Glomerular endothelial cell (primary cell): ENCODE measurements at regions not wholly inside any gene's neighbourhood (a gene's known extent, or its start where the extent isn't known, plus 50 kb on each side); places are given as distances from the start of the nearest gene placed in this dataset.
A peak's percentile ranks its signal among the peaks of the same experiment; 100 is the strongest.
"Not testable (repeated sequence)": the region's sequence is repeated elsewhere in the genome, so short reads cannot be mapped to it uniquely, and the experiment has no call there.

Source experiments
- DNase-seq: peaks from one replicate; pipeline ENCODE4 v3.0.0-alpha.2; 2011; ENCODE audit warnings: low read depth, low spot score; ENCODE audit errors: extremely low read depth

DNA sequence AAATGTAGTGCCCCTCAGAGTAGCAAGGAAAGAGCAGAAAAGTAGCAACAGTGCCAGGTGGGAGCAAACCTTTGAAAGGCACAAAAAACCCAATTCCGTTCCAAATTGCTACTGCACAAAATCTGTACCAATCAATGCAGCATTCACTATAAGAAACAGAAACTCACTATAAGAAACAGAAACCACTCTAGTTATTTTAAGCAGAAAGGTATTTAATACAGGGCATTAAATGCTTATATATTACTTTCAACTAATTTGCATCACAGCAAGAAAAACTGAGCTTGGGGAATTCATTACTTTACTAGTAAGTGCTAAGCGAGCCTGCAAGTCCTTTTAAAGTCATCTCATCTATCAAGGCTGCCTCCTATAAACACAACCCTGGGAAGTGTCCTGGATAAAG is 116.5 kb upstream of the OLIG3 start:
- DNase-seq = no peak

DNA sequence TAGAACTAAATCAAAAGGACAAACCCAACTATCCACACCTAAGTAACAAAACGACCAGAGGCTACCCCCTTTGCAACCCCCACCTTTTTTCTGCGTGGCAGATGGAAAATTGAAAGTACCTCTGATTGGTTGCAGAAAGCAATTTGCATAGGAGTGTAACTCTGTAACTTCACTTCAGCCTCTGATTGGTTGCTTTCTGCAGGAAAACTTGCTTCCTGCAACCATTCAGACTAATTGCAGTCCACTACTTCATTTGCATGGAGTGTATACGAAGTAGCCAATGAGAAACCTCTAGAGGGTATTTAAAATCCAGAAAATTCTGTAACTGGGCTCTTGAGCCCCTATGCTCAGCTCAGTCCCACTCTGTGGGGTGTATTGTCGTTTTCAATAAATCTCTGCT is 129.1 kb upstream of the OLIG3 start:
- no peak for DNase-seq

DNA sequence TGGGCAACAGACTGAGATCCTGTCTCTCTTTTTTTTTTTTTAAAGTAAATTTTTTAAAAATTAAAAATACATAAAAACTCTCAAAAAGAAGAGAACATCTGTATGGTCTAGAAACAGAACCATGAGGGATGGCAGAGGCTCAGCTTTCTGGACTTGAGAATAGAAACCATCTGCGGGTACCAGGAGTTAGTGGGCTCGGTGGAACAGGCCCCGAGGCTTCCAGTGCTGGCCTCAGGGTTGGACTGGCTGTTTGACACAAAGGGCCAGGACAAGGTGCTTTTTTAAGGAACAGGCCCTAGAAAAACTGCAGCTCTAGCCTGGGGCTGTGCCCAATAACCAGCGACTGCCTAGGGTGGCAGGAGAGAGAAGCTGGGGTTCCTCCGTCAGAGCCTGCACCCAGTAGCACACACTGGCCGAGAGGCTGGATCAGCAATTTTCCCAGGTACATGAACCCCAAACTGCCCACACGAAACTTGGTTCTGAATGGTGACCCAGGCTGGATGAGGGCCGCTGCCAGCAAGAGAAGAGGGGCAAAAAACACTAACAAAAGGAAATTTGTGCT is 131.0 kb upstream of the OLIG3 start:
- DNase-seq = no peak

DNA sequence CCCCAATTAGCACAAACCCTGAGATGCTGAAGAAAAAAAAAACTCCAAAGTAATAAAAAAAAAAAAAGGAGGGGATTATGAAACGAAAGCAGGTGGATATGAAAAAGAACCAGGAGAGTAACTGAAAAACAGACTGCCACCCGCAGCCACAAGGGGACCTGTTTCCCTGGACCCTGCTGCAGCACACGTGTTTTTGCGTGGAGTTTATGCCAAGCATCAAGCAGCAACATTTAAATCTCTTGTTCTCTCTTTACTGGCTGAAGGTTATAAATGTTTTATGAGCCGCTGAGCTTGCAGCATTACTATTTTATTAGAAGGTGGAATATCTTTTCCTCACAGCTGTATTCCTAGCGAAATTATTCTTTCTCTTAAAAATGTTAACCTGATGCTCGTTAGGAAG is 131.6 kb upstream of the OLIG3 start:
- DNase-seq = no peak

DNA sequence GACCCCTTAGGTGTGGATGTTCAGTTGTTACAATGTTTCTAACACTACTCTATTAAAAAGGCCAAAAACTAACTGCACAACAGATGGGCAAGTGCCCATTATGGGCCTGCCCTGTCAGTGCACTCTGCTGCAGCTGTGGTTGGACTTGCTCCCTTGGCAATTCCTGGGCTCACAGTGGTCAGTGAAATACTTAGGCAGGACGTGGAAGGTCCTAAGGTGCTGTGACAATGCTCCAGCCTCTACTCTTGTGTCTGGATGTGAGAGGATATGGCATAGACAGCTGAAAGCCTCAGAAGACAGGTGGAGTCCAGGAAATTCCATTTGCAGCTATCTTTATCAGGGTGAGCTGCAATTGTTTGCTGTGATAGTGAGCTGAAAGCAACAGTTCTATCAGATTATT is 136.5 kb upstream of the OLIG3 start:
- DNase-seq = no peak

DNA sequence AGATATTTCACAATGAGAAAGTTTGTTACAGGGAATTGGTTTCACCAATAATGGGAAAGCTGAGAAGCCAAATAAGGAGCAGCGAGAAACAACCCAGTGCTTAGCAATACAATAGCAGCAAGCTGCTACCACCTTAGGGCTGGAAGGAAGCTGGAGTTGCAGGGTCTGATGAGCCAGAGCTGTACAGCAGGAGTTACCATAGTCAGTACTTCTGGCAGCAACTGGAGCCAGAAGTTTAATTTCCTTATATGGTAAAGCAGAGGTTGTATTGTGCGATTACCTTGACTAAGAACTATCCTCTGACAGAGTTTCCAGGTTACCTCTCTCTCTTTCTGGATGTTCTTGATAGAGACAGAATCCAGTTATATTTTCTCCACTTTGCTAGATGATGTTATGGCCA is 137.1 kb upstream of the OLIG3 start:
- DNase-seq = no peak

DNA sequence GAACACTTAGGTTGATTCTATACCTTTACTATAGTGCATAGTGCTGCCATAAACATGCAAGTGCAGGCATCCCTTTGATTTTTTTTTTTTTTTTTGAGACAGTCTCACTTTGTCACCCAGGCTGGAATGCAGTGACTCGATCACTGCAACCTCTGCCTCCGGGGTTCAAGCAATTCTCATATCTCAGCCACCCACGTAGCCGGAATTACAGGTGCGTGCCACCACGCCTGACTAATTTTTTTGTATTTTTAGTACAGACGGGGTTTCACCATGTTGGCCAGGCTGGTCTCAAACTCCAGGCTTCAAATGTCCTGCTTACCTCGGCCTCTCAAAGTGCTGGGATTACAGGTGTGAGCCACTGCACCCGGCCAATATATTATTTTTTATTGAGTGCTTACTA is 140.0 kb upstream of the OLIG3 start:
- not testable (repeated sequence) for DNase-seq

DNA sequence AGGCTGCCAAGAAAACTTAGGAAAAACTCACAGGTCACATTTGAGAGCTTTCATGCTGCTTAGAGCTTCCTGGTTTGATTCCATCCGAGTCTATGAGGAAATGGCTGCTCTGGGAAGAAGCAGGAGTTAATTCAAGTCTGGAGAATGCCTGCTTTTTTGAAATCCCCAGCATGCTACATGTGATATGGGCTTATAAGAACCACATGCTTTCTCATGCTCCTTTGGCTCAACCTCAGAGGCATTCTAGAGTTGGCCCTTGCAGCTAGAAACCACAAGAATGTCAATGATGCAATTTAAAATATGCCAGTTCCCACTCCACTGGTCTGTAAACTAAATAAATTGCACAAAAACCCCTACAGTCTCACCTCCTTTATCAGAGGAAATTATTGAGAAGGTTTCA is 142.9 kb upstream of the OLIG3 start:
- no peak for DNase-seq

DNA sequence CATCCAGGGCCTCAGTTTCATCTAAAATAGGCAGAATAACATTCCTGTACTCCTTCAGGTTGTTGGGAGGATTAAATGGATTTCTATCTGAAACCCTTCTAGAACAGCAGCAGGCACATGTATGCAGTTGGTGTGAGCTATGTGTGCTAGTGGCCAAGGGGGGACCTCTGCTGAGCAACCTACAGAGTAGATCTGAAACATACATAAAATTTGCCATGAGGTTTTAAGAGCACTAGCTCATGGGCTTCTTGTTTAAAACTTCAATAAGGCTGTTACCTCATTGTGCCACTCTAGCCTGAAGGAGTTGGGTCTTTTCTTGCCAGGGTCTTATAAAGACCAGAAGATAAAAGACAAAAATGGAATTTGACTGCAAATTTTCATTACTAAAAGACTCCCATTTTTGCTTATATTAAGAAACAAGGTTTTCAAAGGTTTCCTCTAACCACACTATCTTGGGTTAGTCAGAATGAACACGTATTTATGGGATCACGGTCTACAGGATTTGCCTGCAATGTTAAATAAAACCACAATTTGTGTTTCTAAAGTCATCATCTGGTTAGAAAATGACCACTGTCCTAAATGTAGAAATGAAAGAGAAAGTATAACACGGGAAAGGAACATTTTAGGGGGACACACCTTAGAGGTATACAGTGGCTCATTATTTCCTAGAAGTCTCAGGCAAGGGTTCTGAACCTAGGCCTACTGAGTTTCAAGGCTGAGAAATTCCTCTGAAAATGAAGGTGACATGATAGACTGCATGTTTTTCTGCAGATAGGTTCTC is 144.9 kb upstream of the OLIG3 start:
- DNase-seq = no peak

DNA sequence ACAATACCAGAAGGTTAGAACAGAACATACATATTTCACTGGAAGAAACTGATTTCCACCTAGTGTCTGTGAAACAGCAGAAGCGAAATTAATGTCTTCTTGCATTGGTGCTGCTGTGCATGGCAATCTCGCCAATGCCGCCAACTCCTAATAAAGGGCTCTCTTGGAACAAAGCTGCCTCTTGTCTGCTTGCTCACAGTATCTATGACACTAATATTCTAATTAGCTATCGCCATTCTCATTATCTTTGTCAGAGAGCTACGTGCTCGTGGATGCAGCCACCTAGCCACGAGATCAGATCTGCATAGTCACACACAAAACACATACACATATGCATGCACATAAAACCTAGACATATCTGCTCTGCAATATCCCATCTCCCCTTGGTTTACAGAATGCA is 145.9 kb upstream of the OLIG3 start:
- DNase-seq = no peak

DNA sequence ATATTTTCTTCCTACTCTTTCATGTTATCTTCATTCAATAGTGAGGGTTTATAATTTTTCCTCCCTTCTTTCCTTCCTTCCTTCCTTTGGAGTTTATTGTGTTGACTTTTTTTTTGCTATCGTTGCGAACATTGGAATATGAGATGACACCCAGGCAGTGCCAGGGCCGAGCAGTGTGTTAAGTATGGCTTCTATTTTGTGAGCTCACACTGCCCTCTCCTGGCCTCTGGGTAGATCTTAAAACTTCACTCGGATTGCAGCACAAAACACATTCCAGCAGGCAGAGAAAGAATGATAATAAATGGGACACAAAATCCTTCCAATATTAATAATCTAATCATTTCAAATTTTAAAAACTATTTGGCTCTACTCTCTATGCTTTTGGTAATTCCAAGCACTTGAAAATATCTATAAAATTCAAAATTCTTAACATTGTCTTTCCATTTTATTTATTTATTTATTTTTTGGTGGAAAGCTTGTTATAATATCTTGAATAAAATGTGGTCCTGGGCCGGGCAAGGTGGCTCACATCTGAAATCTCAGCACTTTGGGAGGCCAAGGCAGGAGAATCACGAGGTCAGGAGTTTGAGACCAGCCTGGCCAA is 147.4 kb upstream of the OLIG3 start:
- peak; percentile 52 for DNase-seq

DNA sequence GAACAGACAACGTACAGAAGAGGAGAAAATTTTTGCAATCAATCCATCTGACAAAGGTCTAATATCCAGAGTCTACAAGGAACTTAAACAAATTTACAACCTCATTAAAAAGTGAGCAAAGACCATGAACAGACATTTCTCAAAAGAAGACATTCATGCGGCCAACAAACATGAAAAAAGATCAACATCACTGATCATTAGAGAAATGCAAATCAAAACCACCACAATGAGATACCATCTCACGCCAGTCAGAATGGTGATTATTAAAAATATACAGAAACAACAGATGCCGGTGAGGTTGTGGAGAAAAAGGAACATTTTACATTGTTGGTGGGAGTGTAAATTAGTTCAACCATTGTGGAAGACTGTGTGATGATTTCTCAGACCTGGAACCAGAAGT is 149.0 kb upstream of the OLIG3 start:
- not testable (repeated sequence) for DNase-seq

DNA sequence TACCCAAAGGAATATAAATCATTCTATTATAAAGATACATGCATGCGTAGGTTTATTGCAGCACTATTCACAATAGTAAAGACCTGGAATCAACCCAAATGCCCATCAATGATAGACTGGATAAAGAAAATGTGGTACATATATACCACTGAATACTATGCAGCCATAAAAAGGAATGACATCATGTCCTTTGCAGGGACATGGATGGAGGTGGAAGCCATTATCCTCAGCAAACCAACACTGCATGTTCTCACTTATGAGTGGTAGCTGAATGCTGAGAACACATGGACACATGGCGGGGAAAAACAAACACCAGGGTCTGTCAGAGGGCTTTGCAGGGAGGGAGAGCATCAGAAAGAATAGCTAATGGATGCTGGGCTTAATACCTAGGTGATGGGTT is 149.4 kb upstream of the OLIG3 start:
- not testable (repeated sequence) for DNase-seq

DNA sequence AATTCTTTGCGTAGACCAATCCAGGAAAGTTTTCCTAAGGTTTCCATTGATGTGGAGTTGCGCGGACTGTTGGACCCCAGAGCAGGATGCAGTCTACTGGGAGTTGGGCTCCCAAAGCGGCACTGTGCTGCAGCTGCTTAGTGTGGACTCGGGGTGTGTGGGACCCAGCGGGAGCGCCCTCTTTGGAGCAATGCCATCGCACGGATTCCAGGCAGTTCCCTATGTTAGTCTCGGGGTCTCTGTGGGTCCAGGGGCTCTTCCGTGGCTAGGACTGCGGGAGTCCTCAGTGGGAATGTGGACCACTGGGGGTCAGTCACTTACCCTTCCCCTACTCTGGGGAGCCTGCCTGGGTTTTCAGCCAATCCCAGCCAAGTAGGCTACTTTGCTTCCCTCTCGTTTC is 151.7 kb upstream of the OLIG3 start:
- DNase-seq = no peak

DNA sequence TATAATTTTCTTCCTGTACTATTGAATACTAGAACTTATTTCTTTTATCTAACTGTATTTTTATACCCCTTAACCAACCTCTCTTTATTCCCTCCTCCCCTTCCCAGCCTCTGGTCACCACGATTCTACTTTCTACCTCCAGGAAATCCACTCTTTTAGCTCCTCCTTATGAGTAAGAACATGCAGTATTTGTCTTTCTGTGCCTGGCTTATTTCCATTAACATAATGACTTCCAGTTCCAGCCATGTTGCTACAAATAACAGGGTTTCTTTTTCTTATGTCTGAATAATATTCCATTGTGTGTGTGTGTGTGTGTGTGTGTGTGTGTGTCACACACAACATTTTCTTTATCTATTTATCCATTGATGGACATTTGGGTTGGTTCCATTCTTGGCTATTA is 152.3 kb upstream of the OLIG3 start:
- DNase-seq = no peak

DNA sequence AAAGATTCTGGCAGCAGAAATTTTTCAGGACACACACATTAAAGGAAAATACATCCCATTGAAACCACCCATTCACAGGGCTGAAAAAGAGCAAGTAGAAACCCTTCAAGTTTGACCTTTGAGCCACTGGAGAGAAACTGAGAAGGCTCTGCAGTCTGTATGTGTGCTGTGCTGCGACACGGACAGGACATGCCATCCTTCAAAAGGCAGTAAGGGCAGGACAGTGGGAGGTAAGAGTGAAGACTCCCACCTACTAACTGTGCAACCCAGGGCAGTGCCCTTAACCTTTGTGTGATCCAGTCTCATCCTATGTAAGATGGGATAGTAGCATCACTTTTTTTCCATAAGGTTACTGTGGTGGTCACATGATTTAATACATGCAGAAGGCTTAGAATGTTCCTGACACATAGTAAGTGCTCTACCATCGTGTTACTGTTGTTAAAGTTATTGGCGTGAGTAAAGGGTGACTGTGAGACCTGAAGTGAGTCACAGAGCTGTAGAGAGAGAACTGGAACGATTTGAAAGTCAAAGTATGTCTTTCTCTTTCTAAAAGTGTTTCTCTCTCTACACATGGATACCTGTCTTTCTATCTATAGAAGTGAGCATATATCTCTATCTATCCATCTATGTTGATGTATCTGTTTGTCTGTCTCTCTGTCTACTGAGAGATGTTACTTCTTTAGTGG is 153.7 kb upstream of the OLIG3 start:
- DNase-seq = no peak

DNA sequence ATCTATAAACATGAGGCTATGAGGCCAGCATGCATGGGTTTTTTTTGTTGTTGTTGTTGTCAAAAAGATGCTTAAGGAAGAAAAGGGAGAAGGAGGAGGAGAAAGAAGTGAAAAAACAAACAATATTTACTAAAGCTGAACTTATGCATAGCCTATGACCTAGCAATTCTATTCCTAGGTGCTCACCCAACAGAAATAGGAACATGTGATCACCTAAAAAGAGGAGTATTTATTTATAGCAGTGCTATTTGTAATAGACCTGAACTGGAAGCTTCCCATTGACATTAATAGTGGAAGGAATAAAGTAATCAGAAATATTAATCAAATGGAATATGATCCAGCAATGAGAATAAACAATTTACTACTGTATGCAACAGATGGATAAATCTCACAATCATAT is 156.5 kb upstream of the OLIG3 start:
- no peak for DNase-seq

DNA sequence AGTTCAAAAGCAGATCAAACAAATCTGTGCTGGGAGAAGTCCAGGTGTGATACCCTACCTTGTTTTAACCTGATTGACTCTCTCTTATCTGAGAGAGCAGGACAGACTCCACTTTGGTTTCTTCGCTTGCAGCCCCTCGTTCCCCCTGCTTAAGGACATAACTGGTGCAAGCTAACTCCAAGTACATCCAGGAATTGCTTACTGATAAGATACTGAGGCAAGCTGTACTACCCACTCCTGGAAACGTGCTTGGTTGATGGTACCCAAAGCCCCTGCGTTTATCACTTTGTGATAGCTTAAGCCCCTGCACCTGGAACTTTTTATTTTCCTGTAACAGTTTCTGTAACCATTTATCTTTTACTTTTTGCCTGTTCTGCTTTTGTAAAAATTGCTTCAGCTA is 157.0 kb upstream of the OLIG3 start:
- DNase-seq = no peak

DNA sequence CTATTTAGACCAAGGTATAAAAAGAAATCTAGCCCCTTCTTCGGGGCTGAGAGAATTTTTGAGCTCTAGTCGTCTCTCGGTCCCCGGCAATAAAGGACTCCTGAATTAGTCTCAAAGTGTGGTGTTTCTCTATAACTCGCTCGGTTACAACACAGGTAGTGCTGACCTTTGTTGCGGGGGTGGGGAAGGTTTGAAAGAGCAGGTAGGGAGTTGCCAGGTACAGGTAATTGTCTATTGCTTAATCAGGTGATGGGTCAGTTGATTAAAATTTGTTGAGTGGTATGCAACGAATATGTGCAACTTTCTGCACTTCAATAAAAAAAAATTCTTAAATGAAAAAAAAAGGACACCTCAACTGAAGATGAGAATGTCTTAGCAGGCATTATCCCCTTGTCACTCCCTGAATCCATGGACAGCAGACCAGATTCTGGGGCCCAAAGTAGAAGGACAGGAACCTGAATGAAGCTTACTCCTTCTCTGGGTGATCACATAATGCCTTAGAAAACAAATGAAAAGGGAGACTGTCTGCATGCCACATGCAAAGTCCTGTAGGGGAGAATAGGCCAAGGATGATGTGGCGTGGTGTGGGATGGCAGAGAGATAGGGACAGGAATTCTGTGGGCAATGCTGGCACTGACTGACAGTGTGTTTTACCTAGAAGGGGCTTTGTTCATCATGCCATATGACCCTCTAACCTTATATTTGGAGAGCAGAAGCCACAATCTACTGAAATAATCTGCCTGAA is 157.6 kb upstream of the OLIG3 start:
- no peak for DNase-seq

DNA sequence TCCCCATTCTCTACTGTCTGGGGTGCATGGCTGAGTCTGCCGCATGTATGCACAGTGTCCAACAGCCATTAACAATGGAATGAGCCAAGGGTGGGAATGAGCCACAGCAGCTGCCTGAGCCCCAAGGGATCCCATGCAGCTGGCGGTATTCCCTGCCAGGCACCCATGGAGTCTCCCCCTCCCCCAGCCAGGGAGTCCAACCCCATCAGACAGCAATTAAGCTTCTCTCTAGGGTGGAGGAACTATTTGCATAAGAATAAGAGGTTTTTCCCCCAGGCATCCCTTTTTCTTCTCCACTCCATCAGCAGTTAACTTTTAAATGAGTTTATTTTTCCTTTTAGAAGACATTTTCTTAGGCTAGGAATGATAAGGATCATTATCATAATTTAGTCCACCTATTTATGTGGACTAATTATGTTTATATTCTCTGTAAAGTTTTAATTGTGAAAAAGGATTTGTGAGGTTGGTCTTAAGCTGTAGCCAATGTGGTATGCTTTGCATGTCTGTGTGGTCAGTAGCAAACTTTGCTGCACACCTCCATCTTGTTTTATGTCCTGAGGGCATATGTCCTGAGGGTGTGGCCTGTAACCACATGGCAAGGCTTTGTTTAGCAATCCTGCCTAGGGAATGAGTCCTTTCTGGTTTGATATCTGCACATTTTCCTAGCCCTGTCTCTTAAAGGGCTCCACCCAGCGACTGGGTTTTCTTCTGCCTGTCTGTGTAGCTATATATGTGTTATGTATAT is 158.9 kb upstream of the OLIG3 start:
- no peak for DNase-seq

DNA sequence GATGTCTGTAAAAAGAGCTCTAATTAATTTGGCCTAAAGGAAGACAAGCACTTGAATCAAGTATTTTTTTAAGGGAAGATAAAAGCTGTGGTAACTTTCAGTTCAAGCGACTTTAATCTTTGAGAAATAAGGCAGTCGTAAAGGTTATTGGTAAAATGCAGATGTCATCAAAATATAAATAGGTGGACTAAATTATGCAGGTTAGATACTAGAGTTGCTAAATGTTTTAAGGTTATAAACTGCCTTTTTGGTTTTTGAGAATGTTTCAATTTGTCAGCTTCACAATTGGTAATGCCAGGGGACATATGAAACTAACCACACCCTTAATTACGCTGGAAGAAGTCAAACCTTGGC is 159.5 kb upstream of the OLIG3 start:
- no peak for DNase-seq
